C1 segment of cervical spinal cord (tissue), 14 donors: ENCODE measurements at regions not wholly inside any gene's neighbourhood (a gene's known extent, or its start where the extent isn't known, plus 50 kb on each side); places are given as distances from the start of the nearest gene placed in this dataset.

ENCODE experiments used
- DNase-seq, 14 donors: peaks; one replicate each; lab custom pipeline; 2025; lab: John Stamatoyannopoulos, UW

DNA sequence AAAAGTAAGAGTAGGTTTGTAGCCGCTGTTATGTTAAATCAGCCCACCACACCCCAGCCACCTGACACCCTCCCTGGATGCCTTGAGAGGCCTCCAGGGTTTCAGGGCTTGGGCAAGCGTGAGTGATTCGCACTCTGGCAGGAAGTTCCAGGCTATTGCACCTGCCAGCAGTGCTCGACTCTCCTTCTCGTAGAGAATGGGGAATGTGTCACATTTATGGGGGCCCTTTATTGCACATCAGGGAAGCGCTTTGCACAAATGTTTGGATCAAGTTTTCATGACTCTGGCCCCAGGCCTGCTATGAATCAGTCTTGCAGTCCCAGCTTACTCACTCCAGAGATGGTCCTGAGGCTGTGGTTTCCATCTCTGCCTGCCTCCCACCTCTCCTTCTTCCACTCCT, 66.1 kb upstream of the ADRA1B start:
- DNase-seq, result no peak

DNA sequence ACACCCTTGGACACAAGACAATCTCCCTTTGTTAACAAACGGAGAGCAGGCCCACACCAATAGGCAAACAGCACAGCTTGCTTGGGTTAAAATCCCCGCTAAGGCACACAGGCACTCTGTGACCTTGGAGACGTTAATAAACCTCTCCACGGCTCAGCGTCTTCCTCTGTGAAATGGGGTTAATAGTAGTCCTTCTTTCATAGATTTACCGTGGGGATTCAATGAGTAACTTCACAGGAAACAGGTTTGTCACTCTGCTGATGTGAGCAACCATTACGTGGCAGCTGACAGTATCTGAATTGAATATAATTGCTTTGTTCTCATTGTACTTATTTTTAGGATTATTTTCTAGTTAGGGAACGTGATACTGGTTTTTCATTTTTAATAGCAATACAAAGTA, 65.2 kb upstream of the ADRA1B start:
- DNase-seq, result no peak

DNA sequence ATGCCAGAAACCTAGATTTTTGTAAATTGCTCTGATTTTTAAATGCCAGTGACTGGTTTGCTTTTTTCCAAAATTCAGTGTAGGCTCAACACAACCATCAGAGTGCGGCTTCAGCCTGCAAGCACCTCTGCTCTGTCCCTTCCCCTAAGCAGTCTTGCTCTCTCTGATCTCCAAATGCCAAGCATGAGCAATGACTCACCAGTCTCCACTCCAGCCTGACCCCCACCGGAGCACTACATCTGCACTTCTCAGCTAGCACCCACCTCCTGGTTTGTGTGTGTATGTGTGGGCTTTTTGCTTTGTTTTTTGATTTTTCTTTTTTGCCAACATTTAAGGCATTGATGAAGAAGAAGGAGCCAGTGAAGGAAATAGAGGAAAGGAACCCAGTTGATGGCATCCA, 61.4 kb upstream of the ADRA1B start:
- DNase-seq, result no peak

DNA sequence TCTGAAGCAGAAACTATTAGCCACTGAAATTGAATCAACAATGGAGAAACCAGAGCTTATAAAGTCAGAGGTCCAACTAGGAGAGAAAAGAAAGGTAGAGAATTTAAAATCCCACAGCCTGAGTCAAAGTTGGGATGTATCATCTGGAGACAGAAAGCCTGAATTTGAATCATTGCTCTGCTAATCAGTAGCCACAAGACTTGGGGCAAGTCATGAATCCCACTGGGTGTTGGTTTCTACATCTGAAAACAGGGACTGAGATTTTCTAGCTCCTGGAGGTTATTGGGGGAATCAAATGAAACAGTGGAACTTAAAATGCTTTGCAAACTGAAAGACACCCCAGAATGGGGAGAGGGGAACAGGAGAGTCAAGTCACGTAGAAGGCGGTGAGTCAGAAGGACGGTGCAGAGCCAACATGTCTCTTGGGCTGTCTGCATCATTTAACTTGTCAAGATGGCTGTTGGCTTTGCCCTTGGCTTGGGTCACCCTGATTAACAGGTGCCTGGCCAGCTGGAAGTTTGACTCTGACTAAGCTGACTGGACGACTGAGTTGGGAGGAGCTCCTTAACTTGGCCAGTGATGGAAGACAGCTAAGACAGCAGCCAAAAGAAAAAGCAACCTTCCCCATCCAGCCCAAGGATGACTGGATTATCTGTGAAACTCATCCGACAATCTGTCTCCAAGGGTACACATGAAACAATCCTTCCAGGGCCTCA, 60.6 kb upstream of the ADRA1B start:
- DNase-seq, result no peak

DNA sequence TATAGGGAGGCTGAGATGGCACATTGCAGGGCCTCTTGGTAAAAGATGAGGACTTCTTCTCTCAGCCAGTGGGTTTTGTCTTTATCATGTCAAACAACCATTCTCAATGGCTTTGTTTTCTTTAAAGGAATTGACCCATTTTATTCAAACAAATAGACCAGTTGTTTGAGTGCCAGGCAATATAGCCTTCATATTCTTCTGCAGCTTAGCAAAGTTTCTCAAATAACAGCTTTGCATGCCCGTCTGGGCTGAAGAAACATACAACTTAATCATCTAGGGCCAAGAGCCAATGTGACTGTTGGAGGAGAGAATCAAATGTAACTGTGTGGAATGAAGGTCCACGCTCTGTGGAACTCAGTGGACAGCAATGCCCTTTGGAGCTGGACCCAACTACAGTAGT, 57.4 kb upstream of the ADRA1B start:
- DNase-seq, result no peak

DNA sequence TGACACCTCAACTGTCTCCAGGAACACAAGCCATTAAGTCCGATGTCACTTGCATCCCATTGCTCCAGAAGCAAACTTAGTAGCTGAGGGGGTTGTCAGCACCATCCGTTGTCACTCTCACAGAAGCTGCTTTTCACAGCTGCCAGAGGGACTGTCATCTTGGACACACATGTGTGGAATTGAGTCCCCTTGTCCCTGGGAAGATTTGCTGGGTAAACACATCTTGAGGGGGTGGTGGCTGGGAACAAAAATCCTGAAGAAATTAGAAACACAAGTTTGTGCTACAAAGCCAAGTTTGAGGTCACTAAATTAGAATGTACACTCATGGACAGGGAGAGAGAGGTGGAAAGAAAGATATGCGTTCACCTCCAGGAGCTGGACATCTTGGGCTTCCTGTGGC, 55.2 kb upstream of the ADRA1B start:
- DNase-seq, result no peak

DNA sequence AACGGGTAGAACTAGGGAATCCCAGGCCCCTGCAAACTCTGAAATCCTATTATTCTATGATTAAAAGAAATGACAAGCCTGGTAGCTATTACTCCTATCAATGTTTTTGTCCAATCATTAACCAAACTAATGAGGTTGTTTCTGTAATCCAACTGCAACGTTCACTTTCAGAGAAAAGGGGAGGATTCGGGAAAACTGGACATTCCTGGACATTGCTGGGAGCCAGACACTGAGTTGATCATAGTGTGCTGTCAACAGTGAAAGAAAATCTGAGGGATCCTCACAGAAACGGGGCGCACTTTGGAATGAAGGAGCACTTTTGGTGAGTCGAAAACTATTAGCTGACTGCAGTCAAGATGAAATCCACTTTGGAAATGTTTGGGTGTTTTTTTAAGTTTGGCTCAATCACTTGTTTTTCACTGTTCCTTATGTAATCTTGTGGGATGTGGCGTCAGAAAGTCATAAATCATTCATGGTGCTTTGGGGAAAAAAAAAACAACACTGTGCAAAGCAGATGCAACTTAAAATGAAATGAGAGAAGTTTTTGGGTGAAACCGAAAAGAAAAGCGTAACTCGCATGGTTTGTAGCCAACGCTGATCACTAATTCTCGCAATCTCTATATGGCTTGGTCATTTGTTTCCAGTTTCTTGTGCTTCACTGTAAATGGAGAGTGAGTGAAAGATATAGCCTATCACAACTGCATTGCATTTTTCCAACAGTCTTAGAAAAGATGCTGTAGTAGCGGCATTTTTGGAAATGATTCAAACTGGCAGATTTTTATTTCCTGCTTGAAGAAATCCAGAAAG, 51.2 kb upstream of the ADRA1B start:
- DNase-seq, result no peak

DNA sequence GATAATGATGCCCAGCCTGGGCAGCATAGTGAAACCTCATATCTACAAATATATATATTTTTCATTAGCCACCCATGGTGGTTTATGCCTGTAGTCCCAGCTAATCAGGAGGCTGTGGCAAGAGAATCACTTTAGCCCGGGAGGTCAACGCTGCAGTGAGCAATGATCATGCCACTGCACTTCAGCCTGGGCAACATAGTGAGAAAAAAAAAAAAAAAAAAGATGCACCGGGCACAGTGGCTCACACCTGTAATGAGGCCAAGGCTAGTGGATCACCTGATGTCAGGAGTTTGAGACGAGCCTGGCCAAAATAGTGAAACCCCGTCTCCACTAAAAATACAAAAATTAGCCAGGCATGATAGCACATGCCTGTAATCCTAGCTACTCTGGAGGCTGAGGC, 50.2 kb upstream of the ADRA1B start:
- DNase-seq, result no peak
